NT2/D1 (cell line): ENCODE measurements at regions not wholly inside any gene's neighbourhood (a gene's known extent, or its start where the extent isn't known, plus 50 kb on each side); places are given as distances from the start of the nearest gene placed in this dataset.

Experiments used
- SUZ12 ChIP-seq: IDR thresholded peaks from 2 replicates; pipeline ENCODE4 v1.6.1; 2011; ENCODE audit not compliant: insufficient read length, insufficient read depth; ENCODE audit errors: extremely low read depth
- YY1 ChIP-seq: IDR thresholded peaks from 2 replicates; pipeline ENCODE4 v1.6.1; 2011; ENCODE audit not compliant: insufficient read length, insufficient read depth
- ZNF274 ChIP-seq: IDR thresholded peaks from 2 replicates; pipeline ENCODE4 v1.6.1; 2011; ENCODE audit warnings: mild to moderate bottlenecking, low read depth, low read length

GRCh38 chr5:82657033-82657699 is 379.0 kb upstream of the RPS23 start:
- TF ChIP-seq YY1 (no peak), ZNF274 (no peak), SUZ12 (no peak)
